ENCODE measurements at regions not wholly inside any gene's neighbourhood (a gene's known extent, or its start where the extent isn't known, plus 50 kb on each side); places are given as distances from the start of the nearest gene placed in this dataset.

DNA sequence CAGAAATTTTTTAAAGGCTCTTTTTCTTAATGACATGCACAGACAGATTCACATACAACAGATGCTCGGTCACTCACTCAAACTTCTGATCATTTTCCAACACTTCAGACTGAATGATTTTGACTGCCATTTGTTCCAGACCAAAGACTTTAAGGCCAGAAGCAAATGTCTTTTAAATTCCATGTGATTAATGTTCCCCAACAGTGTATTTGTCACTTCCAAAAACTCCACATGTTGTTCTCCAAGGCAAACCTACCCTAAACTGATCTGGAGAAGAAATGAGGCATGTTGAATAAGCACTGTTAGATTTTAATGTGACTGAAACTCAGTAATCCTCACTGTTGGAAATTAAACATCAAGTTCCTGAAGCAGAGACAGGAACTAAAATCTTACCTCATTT, 366.7 kb downstream of the GABRG2 start:
- TF ChIP-seq, protein P1, sequence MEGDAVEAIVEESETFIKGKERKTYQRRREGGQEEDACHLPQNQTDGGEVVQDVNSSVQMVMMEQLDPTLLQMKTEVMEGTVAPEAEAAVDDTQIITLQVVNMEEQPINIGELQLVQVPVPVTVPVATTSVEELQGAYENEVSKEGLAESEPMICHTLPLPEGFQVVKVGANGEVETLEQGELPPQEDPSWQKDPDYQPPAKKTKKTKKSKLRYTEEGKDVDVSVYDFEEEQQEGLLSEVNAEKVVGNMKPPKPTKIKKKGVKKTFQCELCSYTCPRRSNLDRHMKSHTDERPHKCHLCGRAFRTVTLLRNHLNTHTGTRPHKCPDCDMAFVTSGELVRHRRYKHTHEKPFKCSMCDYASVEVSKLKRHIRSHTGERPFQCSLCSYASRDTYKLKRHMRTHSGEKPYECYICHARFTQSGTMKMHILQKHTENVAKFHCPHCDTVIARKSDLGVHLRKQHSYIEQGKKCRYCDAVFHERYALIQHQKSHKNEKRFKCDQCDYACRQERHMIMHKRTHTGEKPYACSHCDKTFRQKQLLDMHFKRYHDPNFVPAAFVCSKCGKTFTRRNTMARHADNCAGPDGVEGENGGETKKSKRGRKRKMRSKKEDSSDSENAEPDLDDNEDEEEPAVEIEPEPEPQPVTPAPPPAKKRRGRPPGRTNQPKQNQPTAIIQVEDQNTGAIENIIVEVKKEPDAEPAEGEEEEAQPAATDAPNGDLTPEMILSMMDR (IDR thresholded peaks at IDR 0.05): no peak
- no peak for TF ChIP-seq MXI1 (IDR thresholded peaks at IDR 0.05; ENCODE audit: low read depth, low read length)
- TF ChIP-seq, protein P2, sequence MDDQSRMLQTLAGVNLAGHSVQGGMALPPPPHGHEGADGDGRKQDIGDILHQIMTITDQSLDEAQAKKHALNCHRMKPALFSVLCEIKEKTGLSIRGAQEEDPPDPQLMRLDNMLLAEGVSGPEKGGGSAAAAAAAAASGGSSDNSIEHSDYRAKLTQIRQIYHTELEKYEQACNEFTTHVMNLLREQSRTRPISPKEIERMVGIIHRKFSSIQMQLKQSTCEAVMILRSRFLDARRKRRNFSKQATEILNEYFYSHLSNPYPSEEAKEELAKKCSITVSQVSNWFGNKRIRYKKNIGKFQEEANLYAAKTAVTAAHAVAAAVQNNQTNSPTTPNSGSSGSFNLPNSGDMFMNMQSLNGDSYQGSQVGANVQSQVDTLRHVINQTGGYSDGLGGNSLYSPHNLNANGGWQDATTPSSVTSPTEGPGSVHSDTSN (IDR thresholded peaks at IDR 0.05): no peak
- TF ChIP-seq POLR2AphosphoS5 (IDR thresholded peaks at IDR 0.05; ENCODE audit: low read depth, low read length): no peak
- TF ChIP-seq, protein P3, sequence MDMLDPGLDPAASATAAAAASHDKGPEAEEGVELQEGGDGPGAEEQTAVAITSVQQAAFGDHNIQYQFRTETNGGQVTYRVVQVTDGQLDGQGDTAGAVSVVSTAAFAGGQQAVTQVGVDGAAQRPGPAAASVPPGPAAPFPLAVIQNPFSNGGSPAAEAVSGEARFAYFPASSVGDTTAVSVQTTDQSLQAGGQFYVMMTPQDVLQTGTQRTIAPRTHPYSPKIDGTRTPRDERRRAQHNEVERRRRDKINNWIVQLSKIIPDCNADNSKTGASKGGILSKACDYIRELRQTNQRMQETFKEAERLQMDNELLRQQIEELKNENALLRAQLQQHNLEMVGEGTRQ (IDR thresholded peaks at IDR 0.05; ENCODE audit: borderline replicate concordance, low read depth, low read length): no peak
- no peak for TF ChIP-seq SMC3 (IDR thresholded peaks at IDR 0.05; ENCODE audit: low read depth, low read length)
- no peak for TF ChIP-seq YY1 (IDR thresholded peaks at IDR 0.05; ENCODE audit: low read depth)
- no peak for TF ChIP-seq RCOR1 (IDR thresholded peaks at IDR 0.05; ENCODE audit: low read length)

Measured in SK-N-SH (cell line).